Epidermal melanocyte (primary cell): ENCODE measurements at regions not wholly inside any gene's neighbourhood (a gene's known extent, or its start where the extent isn't known, plus 50 kb on each side); places are given as distances from the start of the nearest gene placed in this dataset.

Source experiments
- DNase-seq: peaks from one replicate; pipeline ENCODE4 v3.0.0; 2011; ENCODE audit warnings: low spot score; ENCODE audit not compliant: insufficient read length

DNA sequence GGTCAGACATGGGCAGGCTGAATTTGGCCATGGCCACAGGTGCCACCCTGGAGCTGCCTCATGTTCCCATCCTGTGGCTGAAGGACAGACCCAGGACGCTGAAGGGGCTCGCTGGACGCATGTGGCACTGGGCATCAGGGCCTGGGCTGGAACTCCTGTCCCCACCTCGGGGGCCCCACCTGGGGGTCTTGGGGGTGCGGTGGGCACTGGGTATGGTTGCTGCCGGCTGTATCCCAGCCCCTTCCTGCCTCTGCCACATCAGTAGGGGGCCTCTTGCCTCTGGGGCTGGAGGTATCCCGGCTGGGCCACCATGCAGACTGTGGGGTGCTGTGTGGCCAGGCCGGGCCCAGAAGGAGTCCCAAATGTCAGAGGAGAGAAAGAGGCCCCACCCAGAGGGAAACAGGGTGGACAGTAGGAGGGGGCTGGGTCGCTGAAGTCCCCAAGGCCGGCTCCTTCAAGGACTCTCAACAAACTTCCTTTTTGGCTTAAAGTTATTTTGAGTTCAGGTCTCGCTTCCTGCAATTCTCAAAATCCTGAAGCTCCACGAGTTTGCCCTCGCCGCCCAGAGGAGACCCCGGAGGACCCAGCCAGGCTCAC is 78.7 kb downstream of the SIK1 start:
- no peak for DNase-seq

- DNase-seq = no peak
These were observed 79.3 kb downstream of the SIK1 start for GRCh38 chr21:43347461-43348169.

- DNase-seq = no peak
These were observed 80.4 kb downstream of the SIK1 start for GRCh38 chr21:43346551-43346950.

DNA sequence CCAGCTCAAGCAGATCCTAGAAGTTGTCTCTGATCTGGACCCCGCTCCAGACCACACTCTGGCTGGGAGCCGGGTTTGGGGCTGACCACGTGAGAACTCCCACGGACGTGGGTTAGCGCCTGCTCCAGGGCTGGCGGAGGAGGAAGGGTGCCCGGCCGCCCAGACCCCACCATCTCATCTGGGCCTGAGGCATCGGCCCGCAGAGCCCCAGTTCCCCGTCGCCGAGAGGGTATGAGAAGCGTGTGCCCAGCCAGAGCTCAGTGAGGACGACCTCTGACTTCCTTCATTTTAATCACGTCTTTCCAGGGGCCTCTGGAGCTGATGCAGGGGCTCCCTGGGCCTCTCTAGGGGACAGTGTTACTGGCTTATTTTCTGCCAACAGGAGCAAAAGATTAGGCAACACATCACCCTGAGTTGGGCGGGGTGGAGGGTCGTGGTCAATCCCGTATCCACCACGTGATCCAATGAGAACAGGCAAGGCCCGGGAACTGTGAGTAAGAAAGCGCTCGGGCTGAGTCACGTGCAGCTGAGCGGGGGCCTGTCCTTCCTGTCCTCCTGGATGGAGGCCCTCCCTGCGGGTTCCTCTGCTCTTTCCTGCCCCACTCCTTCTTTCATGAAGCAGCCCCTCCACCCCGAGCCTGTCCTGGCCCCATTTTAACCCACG is 81.1 kb downstream of the SIK1 start:
- no peak for DNase-seq

DNA sequence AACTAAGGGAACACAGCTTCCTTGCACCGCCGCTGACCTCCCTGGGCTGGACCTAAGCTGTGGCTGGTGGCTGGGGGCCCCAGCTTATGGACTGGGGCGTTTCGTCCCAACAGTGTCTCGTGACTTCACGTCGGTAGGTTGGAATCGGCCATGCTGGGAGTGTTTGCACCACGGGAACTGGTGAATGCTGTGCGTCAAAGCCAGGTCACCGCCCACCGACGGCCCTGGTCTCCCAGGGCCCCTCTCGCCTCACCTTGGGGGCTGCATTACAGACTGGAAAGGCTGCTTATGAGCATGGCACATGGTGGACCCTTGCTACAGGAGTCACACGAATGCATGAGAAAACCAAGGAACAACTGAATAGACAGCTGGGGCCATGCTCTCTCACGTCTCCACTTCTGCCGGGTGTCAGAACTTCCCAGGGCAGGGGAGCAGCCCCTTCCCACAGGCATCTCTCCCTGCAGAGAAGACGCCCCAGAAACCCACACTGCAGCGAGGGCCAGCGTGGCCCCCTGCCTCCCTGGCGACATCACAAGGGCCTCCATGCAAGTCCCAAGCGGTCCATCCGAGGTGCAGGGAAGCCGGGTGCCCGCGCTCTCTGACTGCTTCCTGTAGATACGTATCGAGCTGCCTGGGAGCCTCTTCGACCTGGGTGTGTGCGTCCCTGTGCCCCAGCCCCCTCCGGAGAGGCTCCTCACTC is 81.7 kb downstream of the SIK1 start:
- no peak for DNase-seq

DNA sequence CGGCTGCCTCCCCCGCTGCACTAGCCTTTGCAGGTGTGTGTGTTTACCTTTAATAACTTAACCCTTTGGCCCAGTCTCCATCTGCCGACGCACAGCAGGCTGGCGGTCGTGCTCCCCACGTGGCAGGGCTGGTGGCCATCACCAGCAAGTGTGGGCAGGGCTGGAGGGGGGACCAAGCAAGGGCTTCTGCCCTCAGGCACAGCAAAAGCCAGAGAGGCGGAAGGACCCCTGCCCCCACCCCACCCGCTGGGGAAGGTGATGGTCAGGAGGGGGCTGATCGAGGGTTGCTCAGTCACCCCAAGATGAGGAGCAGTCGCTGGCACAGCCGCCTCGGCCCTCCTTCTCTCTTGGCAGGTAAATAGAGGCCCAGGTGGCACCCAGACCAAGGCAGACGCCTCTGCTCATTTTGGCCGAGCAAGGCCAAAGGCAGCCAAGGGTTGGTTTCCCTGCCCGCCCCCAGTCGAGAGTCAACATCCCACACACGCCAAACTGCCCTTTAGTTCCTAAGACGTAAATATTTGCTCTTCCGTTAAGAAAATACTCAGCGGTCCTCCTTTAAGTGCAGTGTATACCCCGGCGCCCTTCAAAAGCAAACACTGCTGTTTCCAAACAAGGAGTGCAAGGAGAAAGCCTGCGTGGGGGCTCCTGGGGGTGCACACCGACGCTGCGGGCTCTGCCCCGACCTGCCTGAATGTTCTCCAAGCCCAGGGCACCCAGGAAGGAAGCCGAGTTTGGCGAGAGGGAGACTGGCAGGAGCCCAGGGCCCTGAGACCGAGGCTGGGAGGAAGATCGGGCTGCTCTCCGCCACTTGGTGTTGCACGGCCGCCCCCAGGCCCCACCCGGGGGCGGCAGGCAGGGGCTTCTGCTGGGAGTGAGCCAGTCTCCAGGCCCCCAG is 82.7 kb downstream of the SIK1 start:
- no peak for DNase-seq

DNA sequence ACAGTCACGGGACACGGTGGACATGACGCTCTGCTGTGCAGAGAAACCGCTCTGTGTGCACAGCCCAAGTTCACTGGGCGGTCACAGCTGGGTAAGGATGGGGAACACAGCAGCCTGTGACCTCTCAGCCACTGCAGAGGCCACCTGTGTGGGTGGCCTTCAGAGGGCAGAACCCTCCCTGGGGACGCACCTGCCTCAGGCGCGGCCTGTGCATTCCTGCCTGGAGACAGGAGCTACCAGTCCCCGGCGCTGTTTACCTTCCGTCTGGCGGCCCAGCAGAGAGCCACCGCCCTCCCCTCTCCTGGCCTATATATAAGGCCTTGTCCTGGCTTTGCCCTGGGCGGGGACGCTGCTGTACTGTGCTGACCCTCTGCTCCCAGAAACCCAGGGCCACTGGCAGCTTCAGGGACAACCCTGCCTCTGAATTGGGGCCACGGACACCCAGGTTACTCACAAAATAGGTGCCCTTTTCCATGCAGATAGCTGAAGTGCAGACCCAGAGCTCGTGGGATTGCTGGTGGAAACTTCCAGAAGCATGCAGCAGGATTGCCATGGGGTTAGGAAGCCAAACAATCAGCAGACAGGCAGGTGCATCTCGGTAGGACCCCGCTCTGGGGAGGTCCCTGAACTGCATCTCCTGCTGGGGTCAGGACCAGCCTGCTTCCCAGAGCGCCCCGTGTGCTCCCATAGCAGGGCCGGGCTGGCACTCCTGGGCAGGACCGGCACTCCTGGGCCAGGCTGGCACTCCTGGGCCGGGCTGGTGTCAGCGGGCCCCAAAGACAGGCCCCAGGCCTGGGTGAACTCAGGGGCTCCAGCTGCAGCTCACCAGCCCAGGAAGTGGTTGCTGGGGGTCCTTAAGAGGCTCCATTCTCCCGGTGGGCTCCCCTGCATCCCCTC is 83.6 kb downstream of the SIK1 start:
- no peak for DNase-seq

GRCh38 chr21:43342301-43342881 is 84.5 kb downstream of the SIK1 start:
- DNase-seq = no peak

GRCh38 chr21:43341378-43342161 is 85.4 kb downstream of the SIK1 start:
- no peak for DNase-seq

- no peak for DNase-seq
These were observed 86.2 kb downstream of the SIK1 start for GRCh38 chr21:43340491-43341377.

GRCh38 chr21:43339668-43340067 is 87.3 kb downstream of the SIK1 start:
- no peak for DNase-seq

DNA sequence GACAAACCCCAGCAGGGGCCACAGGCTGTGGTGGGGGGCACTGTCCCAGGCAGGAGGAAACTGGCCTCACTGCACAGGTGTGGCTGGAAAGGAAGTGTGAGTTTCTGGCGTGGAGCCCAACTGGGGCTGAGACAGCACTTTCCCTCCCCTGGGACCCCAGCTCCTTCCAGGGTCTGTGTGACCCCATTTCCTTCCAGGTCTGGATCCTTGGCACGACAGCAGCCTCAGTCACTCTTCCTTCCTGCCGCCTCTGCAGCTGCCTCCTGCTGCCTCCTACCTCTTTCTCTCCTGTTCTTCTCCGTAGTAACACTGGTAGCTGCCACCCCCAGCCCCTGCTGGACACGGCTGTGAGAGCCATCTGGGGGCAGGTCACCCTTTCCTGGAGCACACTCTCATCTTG is 88.0 kb downstream of the SIK1 start:
- DNase-seq = no peak

GRCh38 chr21:43337901-43338655 is 88.9 kb downstream of the SIK1 start:
- DNase-seq = no peak

GRCh38 chr21:43335119-43335518 is 91.8 kb downstream of the SIK1 start:
- DNase-seq = no peak

- DNase-seq = no peak
These were observed 92.5 kb downstream of the SIK1 start for GRCh38 chr21:43334214-43334958.

DNA sequence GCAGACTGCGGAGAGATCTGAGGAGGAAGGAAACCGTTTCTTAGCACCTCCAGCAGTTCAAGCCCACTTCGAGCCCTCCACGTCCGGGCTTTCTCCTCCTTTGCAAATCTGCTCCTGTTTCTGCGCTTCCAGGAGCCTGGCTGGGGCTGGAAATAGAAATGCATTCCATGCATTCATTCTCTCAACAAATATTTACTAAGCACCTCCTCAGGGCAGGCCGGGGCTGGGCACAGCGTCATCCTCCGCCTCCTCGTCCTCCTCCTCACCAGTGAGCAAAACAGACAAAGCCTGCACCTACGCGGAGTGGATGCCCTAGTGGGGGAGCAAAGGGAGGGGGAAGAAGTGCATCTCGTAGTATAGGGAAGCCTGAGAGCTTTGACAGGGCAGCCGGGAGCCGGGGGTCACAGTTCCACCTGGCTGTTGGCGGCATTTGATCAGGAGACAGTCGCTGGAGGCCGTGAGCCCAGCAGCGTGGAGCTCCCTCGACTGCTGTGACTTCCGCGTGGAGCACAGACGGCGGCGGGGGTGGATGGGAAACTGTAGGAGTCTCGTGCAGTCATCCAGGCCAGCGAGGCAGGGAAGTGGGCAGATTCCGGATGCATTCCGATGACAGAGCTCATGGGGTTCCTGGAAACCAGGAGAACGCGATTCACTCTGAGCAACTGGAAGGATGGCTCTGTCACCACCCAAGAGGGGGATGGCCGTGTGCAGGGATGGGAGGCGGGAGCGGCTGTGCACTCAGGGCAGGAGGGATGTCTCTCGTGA is 93.5 kb downstream of the SIK1 start:
- DNase-seq = peak; percentile 49
